ENCODE measurements at regions not wholly inside any gene's neighbourhood (a gene's known extent, or its start where the extent isn't known, plus 50 kb on each side); places are given as distances from the start of the nearest gene placed in this dataset.
"Not testable (repeated sequence)": the region's sequence is repeated elsewhere in the genome, so short reads cannot be mapped to it uniquely, and the experiment has no call there.

GRCh38 chr6:119848696-119849095, 499.1 kb upstream of the MAN1A1 start:
- DNase-seq = peak; percentile 69 to 80

- no peak for DNase-seq
Observed at GRCh38 chr6:119845161-119845560, 495.6 kb upstream of the MAN1A1 start.

GRCh38 chr6:119844387-119844786, 494.8 kb upstream of the MAN1A1 start:
- DNase-seq = no peak

DNA sequence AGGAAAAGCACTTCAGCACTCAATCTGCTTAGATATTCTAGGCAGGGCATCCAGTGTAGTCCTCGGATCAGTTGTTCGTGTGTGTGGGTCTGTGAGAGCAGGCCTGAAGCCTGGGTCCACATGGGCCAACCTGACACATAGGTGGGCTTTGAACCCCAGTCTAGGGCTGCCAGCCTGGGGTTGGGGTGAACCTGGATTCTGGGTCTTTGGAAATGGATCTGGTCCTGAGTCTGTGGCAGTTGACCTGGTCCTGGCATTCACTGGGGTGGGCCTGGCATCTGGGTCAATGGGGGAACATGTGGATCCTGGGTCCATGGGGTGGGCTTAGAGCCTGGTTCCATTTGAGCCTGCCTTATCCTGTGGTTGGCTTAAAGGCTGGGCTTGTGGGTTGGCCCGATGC, 492.6 kb upstream of the MAN1A1 start:
- no peak for DNase-seq

DNA sequence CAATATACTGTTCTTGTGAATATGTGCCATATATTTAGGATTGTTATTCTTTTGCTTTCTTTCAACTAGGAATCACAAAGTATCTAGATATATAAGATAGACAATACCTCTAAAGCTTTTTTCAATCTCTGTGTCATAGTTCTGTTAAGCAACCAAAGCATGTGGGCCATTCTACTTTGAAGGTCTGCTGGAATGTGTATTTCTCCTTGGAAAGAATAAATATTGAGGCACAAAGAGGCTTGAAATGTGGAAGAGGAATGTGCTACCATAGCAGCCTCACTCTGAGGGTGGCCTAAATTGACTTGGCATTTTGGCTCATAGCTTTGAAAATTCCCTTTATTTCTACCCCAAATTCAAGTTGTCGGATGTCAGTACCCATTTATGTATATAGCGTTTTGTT, 488.5 kb upstream of the MAN1A1 start:
- DNase-seq = no peak

DNA sequence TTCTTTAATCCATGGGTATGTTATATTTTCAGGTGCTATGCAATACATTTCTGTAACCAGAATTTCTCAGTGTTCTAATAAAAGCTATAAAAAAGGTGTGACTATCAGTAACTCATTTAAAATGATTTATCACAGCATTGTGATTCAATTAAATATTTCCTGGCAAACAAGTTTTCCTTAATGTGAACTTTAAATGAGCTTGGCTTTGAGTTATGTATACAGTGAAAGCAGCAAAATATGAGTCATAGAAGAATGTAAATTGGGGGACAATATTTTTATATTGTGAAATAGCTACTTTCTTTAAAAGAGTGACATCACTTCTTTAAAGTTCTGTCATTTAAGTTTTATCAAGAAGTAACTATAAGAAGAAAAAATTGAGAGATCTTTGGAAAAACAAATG, 484.9 kb upstream of the MAN1A1 start:
- no peak for DNase-seq

DNA sequence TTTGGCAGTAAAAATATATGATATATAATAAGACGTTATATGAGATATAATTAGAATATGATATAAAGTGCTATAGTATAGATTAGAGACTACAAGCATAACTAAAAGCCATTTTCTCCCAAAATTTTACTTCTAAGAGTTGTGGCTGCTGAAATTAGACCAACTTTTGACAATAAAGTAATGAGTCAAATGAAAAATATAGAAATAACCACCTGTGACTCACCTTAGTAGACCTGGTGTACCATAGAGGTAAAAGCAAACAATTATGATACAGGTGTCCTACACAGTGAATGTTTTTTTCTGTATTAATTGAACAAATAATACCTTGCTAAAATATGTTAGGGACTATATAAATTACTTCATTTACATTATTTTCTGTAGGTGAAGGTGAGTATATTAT, 482.9 kb upstream of the MAN1A1 start:
- DNase-seq = no peak

GRCh38 chr6:119830494-119831295, 481.1 kb upstream of the MAN1A1 start:
- no peak for DNase-seq

DNA sequence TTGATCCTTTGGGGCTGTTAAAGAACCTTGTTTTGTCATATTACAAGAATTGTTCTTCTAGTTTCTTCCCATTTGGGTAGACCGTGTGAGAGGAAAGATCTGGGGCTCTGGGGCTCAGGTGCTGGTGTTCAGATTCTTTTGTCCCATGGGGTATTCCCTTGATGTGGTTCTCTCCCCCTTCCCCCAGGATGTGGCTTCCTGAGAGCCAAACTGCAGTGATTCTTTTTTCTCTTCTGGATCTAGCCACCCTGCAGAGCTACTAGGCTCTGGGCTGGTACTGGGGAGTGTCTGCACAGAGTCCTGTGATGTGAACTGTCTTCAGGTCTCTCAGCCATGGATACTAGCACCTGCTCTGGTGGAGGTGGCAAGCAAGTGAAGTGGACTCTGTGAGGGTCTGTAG, 480.5 kb upstream of the MAN1A1 start:
- no peak for DNase-seq

DNA sequence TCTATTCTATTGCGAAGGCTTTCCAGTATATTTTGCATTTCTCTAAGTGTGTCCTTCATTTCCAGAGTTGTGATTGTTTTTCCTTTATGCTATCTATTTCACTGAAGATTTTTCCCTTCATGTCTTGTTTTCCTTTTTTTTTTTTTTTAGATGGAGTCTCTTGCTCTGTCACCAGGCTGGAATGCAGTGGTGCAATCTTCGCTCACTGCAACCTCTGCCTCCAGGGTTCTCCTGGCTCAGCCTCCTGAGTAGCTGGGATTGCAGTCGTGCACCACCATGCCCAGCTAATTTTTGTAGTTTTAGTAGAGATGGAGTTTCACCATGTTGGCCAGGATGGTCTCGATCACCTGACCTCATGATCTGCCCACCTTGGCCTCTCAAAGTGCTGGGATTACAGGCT, 479.9 kb upstream of the MAN1A1 start:
- not testable (repeated sequence) for DNase-seq

DNA sequence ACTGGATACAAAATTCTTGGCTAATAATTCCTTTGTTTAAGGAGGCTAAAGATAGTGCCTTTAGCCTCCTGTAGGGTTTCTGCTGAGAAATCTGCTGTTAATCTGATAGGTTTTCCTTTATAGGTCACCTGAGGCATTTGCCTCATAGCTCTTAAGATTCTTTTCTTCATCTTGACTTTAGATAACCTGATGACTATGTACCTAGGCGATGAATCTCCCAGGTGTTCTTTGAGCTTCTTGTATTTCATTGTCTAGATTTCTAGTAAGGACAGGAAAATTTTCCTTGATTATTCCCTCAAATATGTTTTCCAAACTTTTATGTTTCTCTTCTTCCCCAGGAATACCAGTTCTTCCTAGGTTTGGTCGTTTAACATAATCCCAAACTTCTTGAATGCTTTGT, 479.4 kb upstream of the MAN1A1 start:
- no peak for DNase-seq

- no peak for DNase-seq
Observed at GRCh38 chr6:119821380-119821779, 471.8 kb upstream of the MAN1A1 start.

- no peak for DNase-seq
Observed at GRCh38 chr6:119818876-119819275, 469.3 kb upstream of the MAN1A1 start.

DNA sequence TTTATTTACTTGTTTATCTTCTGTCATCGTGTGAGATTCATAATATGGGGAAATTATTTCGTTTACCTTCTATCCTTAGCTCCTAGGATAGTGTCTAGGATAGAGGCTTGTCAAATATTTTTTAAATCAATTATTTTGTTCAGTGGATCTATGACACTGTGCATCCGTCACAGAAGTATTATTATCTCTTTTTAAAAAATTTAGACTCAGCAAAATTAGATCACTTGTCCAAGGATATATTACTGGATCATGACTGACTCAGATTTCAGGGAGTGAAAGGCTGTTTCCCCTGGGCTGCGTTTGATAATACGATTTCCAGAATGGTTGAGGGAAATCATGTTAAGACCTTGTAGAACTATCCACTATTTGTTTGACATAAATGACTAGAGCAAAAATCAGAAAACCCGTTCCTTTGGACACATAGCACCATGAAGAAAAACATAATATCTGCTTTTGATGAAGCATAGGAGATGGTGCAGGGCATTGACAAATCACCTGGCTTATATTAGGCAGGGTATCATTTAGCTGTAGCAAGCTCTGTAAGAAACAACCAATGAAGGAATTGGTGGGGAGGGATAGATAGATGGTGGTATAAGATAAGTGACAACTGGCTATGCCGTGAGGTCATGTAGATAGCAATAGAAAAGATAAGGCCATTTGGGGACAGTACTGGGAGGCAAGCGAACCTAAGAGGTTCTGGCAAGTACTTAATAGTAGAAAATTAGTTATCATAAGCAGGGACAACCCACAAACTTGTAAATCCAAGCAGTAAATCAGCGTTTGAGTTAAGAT, 465.2 kb upstream of the MAN1A1 start:
- no peak for DNase-seq

GRCh38 chr6:119802464-119802863, 452.9 kb upstream of the MAN1A1 start:
- DNase-seq = no peak

GRCh38 chr6:119801056-119801455, 451.5 kb upstream of the MAN1A1 start:
- no peak for DNase-seq

DNA sequence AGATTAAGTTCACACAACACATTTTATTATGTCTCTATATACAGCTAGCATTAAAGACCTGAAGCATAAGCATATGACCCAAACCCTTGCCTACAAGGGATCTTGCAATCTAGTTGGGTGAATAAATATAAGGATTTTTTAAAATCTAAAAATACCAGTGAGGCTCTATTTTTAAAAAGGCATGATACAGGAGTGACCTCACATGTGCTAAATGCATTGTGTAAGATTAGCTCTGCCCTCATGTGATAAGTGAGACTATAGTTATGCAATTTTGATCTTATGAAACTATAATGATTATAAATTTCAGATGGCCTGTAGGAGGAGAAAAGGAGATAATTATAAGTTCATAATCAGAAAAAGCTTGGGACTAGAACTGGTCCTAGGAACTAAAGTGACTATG, 451.0 kb upstream of the MAN1A1 start:
- no peak for DNase-seq

DNA sequence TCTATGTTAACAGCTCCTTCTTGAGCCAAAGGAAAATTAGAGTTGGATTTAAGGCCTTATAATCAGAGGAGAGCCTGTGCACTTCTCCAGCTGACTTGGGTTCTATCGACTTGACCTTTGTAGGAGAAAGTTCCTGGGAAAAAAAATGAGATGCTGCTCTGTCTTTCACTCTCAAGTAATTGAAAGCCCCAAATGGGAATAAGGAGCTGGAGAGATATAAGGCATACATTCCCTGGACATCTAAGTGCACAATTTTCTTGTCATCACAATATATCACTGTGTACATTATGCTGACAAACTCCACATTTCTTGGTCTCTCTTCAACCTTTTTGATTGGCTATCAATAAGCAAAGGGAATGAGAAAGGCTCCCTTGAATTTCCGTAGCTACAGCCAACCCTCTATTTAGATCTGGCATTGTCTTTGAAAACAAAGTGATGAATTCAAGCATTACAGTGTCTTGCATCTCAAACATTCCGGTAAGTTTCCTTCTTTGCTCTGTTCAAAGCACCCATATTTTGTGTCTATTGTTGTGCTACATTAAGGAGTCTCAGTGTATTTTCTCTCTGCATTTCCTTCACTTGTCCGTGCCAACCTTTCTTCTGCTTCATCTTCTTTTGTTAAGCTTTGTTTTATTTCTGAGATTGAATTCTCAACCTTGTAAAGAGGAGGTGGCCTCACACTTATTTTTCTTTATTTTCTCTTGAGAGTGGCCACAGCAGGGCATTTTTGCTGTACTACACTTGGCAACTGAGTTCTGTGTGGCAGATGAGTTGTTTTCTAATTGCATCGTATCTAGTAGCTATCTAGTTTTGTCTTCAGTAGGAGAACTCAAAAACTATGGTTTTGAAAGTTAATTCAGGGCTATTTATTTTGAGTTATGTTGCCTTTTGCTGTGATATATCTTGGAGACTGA, 450.3 kb upstream of the MAN1A1 start:
- DNase-seq = no peak

- DNase-seq = no peak
Observed at GRCh38 chr6:119791736-119792135, 442.2 kb upstream of the MAN1A1 start.

GRCh38 chr6:119781365-119781764, 431.8 kb upstream of the MAN1A1 start:
- no peak for DNase-seq

DNA sequence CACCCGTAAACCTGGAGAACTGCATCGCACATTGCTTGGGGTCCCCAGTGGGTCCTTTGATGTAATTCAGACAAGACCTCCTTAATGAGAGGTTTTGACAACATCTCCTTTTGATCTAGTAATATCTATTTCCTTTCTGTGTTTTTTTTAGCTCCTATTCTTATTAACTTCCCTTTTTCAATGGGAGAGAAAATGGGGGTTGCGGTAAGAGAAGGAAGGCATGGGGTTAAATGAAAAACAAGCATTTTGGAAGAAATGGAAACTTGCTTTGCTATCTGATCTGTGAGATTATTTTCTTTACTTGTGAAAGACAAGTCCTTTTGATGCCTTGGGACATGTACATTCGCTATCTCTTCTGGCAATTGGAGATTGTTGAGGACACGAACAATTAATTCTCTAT, 418.6 kb upstream of the MAN1A1 start:
- DNase-seq = no peak

- no peak for DNase-seq
Observed at GRCh38 chr6:119764927-119765681, 415.5 kb upstream of the MAN1A1 start.

DNA sequence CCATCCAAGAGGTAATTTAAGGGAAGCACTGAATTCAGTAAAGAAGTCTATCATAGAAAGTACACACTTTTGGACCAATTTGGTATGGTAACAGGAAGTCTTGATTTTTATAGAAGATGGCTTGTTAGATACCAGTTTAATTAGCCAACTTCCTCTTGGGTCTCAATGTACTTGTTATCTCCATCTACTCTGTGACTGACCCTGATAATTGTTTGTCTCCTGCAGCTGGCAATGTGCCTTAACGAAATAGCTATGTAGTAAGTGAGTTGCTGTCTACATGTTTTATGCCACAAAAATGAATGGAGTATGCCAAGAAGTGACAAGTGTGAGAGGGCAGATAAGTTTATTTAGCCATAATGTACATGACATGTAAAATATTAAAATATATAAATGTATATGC, 410.5 kb upstream of the MAN1A1 start:
- DNase-seq = no peak

Data from NCI-H526 (cell line).